HG03280 (cell line): ENCODE measurements at regions not wholly inside any gene's neighbourhood (a gene's known extent, or its start where the extent isn't known, plus 50 kb on each side); places are given as distances from the start of the nearest gene placed in this dataset.

Experiments
- ATAC-seq: cut with Tn5 transposase; IDR thresholded peaks from one replicate; pipeline ENCODE4 v1.9.1; 2021; ENCODE audit warnings: mild to moderate bottlenecking, moderate library complexity; ENCODE audit not compliant: unreplicated experiment

GRCh38 chr18:8962855-8963635, 139.5 kb upstream of the NDUFV2 start:
- no peak for ATAC-seq

- no peak for ATAC-seq
Observed at GRCh38 chr18:8963876-8964275, 138.6 kb upstream of the NDUFV2 start.

- no peak for ATAC-seq
Observed at GRCh38 chr18:8965398-8965797, 137.1 kb upstream of the NDUFV2 start.

- ATAC-seq = no peak
Observed at GRCh38 chr18:8966821-8967220, 135.7 kb upstream of the NDUFV2 start.

- no peak for ATAC-seq
Observed at GRCh38 chr18:8967573-8967972, 134.9 kb upstream of the NDUFV2 start.

- ATAC-seq = no peak
Observed at GRCh38 chr18:8969639-8970390, 132.7 kb upstream of the NDUFV2 start.

- no peak for ATAC-seq
Observed at GRCh38 chr18:8970843-8971242, 131.7 kb upstream of the NDUFV2 start.

- no peak for ATAC-seq
Observed at GRCh38 chr18:8972116-8972515, 130.4 kb upstream of the NDUFV2 start.

- no peak for ATAC-seq
Observed at GRCh38 chr18:8974279-8974678, 128.2 kb upstream of the NDUFV2 start.

GRCh38 chr18:8974696-8975095, 127.8 kb upstream of the NDUFV2 start:
- no peak for ATAC-seq

GRCh38 chr18:8975624-8976023, 126.9 kb upstream of the NDUFV2 start:
- ATAC-seq = no peak

- ATAC-seq = no peak
Observed at GRCh38 chr18:8976606-8977005, 125.9 kb upstream of the NDUFV2 start.

- ATAC-seq = no peak
Observed at GRCh38 chr18:8977166-8977565, 125.3 kb upstream of the NDUFV2 start.

GRCh38 chr18:8977701-8978100, 124.8 kb upstream of the NDUFV2 start:
- ATAC-seq = no peak

- no peak for ATAC-seq
Observed at GRCh38 chr18:8978394-8978793, 124.1 kb upstream of the NDUFV2 start.

- no peak for ATAC-seq
Observed at GRCh38 chr18:8979258-8979988, 123.1 kb upstream of the NDUFV2 start.

GRCh38 chr18:8980496-8980895, 122.0 kb upstream of the NDUFV2 start:
- ATAC-seq = no peak

- ATAC-seq = no peak
Observed at GRCh38 chr18:8980918-8981317, 121.6 kb upstream of the NDUFV2 start.

- ATAC-seq = no peak
Observed at GRCh38 chr18:8982416-8983183, 119.9 kb upstream of the NDUFV2 start.

GRCh38 chr18:8983195-8983594, 119.3 kb upstream of the NDUFV2 start:
- no peak for ATAC-seq

GRCh38 chr18:8984131-8984721, 118.3 kb upstream of the NDUFV2 start:
- no peak for ATAC-seq
